ENCODE measurements at regions not wholly inside any gene's neighbourhood (a gene's known extent, or its start where the extent isn't known, plus 50 kb on each side); places are given as distances from the start of the nearest gene placed in this dataset.

- no peak for TF ChIP-seq POLR2A (IDR thresholded peaks at IDR 0.05)
- no peak for TF ChIP-seq CTCF (IDR thresholded peaks at IDR 0.05)
Measured at GRCh38 chr10:78130966-78131710, 97.5 kb downstream of the RPS24 start.

Measured in testis (tissue), 2 donors.